ENCODE measurements at regions not wholly inside any gene's neighbourhood (a gene's known extent, or its start where the extent isn't known, plus 50 kb on each side); places are given as distances from the start of the nearest gene placed in this dataset.

DNA sequence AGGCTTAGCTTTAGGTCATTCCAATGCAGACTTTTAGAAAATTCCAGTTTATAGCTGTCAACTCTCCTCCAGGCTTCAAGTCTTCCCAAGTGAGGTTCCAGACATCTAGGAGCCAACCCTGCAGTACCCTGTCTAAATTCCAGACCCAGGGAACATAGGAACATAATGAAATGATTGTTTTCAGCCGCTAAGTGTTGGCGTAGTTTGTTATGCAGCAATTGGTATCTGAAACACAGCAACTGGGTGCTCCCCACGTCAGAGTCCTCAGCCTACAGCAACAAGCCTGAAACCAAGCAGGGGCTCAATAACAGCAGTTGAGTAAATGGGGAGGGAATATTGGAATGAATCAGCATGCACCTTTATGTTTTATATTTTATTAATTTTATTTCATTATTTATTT is 66.8 kb downstream of the BOD1 start:
- TF ChIP-seq, protein P1, sequence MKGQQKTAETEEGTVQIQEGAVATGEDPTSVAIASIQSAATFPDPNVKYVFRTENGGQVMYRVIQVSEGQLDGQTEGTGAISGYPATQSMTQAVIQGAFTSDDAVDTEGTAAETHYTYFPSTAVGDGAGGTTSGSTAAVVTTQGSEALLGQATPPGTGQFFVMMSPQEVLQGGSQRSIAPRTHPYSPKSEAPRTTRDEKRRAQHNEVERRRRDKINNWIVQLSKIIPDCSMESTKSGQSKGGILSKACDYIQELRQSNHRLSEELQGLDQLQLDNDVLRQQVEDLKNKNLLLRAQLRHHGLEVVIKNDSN (IDR thresholded peaks at IDR 0.05): no peak
- TF ChIP-seq EP300 (IDR thresholded peaks at IDR 0.05; ENCODE audit: borderline replicate concordance): no peak
- TF ChIP-seq CEBPB (IDR thresholded peaks at IDR 0.05): no peak
- TF ChIP-seq YY1 (IDR thresholded peaks at IDR 0.05; ENCODE audit: low read depth): no peak
- TF ChIP-seq TEAD4 (IDR thresholded peaks at IDR 0.05): no peak
- TF ChIP-seq, protein P2, sequence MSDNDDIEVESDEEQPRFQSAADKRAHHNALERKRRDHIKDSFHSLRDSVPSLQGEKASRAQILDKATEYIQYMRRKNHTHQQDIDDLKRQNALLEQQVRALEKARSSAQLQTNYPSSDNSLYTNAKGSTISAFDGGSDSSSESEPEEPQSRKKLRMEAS (IDR thresholded peaks at IDR 0.05): no peak
- TF ChIP-seq, protein P3, sequence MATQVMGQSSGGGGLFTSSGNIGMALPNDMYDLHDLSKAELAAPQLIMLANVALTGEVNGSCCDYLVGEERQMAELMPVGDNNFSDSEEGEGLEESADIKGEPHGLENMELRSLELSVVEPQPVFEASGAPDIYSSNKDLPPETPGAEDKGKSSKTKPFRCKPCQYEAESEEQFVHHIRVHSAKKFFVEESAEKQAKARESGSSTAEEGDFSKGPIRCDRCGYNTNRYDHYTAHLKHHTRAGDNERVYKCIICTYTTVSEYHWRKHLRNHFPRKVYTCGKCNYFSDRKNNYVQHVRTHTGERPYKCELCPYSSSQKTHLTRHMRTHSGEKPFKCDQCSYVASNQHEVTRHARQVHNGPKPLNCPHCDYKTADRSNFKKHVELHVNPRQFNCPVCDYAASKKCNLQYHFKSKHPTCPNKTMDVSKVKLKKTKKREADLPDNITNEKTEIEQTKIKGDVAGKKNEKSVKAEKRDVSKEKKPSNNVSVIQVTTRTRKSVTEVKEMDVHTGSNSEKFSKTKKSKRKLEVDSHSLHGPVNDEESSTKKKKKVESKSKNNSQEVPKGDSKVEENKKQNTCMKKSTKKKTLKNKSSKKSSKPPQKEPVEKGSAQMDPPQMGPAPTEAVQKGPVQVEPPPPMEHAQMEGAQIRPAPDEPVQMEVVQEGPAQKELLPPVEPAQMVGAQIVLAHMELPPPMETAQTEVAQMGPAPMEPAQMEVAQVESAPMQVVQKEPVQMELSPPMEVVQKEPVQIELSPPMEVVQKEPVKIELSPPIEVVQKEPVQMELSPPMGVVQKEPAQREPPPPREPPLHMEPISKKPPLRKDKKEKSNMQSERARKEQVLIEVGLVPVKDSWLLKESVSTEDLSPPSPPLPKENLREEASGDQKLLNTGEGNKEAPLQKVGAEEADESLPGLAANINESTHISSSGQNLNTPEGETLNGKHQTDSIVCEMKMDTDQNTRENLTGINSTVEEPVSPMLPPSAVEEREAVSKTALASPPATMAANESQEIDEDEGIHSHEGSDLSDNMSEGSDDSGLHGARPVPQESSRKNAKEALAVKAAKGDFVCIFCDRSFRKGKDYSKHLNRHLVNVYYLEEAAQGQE (IDR thresholded peaks at IDR 0.05; ENCODE audit: low read depth): no peak
- no peak for TF ChIP-seq TAF1 (IDR thresholded peaks at IDR 0.05; ENCODE audit: low read depth)
